H1 (cell line): ENCODE measurements at regions not wholly inside any gene's neighbourhood (a gene's known extent, or its start where the extent isn't known, plus 50 kb on each side); places are given as distances from the start of the nearest gene placed in this dataset.

Experiments used
- ASH2L ChIP-seq: fragments of 200-600, 300-600 bp; sonication (generic); IDR thresholded peaks from one replicate; pipeline ENCODE4 v1.7.1; 2017; ENCODE audit warnings: low read length
- ATF2 ChIP-seq: IDR thresholded peaks from 2 replicates; pipeline ENCODE4 v1.6.1; 2012; ENCODE audit warnings: low read length, inconsistent platforms
- BRCA1 ChIP-seq: IDR thresholded peaks from 2 replicates; pipeline ENCODE4 v1.6.1; 2012; ENCODE audit warnings: low read depth, low read length, improper control_type of control experiment
- CBX8 ChIP-seq: fragments of 300-800, 300-1000 bp; sonication (generic); IDR thresholded peaks from 2 replicates; pipeline ENCODE4 v1.7.1; 2016; ENCODE audit warnings: low read depth, low read length, borderline replicate concordance
- CHD2 ChIP-seq: IDR thresholded peaks from 2 replicates; pipeline ENCODE4 v1.6.1; 2012; ENCODE audit warnings: low read length, improper control_type of control experiment
- CREB1 ChIP-seq: IDR thresholded peaks from 2 replicates; pipeline ENCODE4 v1.6.1; 2012; ENCODE audit warnings: inconsistent platforms
- EGR1 ChIP-seq: IDR thresholded peaks from 2 replicates; pipeline ENCODE4 v1.6.1; 2011; ENCODE audit warnings: low read depth, low read length, borderline replicate concordance
- HDAC2 ChIP-seq, 2 experiments: fragments of 300-600 bp in 1 of 2; sonication (generic) in 1 of 2; IDR thresholded peaks; 2 replicates each; pipeline ENCODE4 v1.6.1; 2011 to 2012; ENCODE audit warnings: low read depth in 2 of 2, low read length in 2 of 2, mild to moderate bottlenecking in 2 of 2, moderate library complexity in 2 of 2, borderline replicate concordance in 1 of 2, inconsistent platforms in 1 of 2
- HDAC6 ChIP-seq: IDR thresholded peaks from one replicate; pipeline ENCODE4 v1.7.1; 2012; ENCODE audit warnings: low read depth, mild to moderate bottlenecking, inconsistent platforms, low read length, moderate library complexity
- JUND ChIP-seq: IDR thresholded peaks from 2 replicates; pipeline ENCODE4 v1.6.1; 2011; ENCODE audit warnings: mild to moderate bottlenecking, improper control_type of control experiment, low read length
- MAX ChIP-seq: IDR thresholded peaks from 2 replicates; pipeline ENCODE4 v1.6.1; 2012; ENCODE audit warnings: inconsistent platforms
- NANOG ChIP-seq: IDR thresholded peaks from 2 replicates; pipeline ENCODE4 v1.6.1; 2011; ENCODE audit warnings: low read length, low read depth, mild to moderate bottlenecking, inconsistent platforms; ENCODE audit not compliant: insufficient read depth, poor library complexity, severe bottlenecking
- POU5F1 ChIP-seq: IDR thresholded peaks from 2 replicates; pipeline ENCODE4 v1.6.1; 2011; ENCODE audit warnings: low read depth, mild to moderate bottlenecking, low read length, moderate library complexity
- RBBP5 ChIP-seq: IDR thresholded peaks from 2 replicates; pipeline ENCODE4 v1.7.1; 2012; ENCODE audit warnings: low read depth, mild to moderate bottlenecking, inconsistent platforms, low read length, moderate library complexity, borderline replicate concordance
- RFX5 ChIP-seq: IDR thresholded peaks from 2 replicates; pipeline ENCODE4 v1.6.1; 2011; ENCODE audit warnings: low read depth, low read length, improper control_type of control experiment, borderline replicate concordance
- RNF2 ChIP-seq: fragments of 200-900, 300-1000 bp; sonication (generic); IDR thresholded peaks from 2 replicates; pipeline ENCODE4 v1.7.1; 2016; ENCODE audit warnings: borderline replicate concordance, low read depth, mild to moderate bottlenecking, antibody characterized with exemption, low read length; ENCODE audit not compliant: poor library complexity, severe bottlenecking; ENCODE audit errors: missing control alignments
- SIN3A ChIP-seq, 2 experiments: IDR thresholded peaks in 1 of 2; conservative IDR thresholded peaks in 1 of 2; 2 replicates each; pipeline ENCODE4 v1.6.1; 2011 to 2012; ENCODE audit warnings: low read length in 2 of 2, improper control_type of control experiment in 1 of 2, low read depth in 1 of 2, mild to moderate bottlenecking in 1 of 2
- SIX5 ChIP-seq: IDR thresholded peaks from 2 replicates; pipeline ENCODE4 v1.6.1; 2011; ENCODE audit warnings: mild to moderate bottlenecking, low read depth, low read length
- SP2 ChIP-seq: IDR thresholded peaks from 2 replicates; pipeline ENCODE4 v1.6.1; 2012; ENCODE audit warnings: mild to moderate bottlenecking, low read length, inconsistent platforms
- ZNF274 ChIP-seq: IDR thresholded peaks from 2 replicates; pipeline ENCODE4 v1.7.0; 2012; ENCODE audit warnings: low read length, borderline replicate concordance; ENCODE audit errors: extremely low read depth

GRCh38 chr5:126368239-126368812 is 54.9 kb upstream of the GRAMD2B start (continued):
- TF ChIP-seq NANOG (no peak), RBBP5 (peak; percentile 64; the same call in 1 of the 2 replicates), HDAC6 (no peak), SIX5 (no peak), SP2 (no peak), RFX5 (no peak), SIN3A (conservative IDR thresholded peaks at IDR 0.05 in 1 of 2, IDR thresholded peaks at IDR 0.05 in 1 of 2; ENCODE audit: low read depth in 1 of 2, low read length in 2 of 2) (0 out of 4 replicates have a peak, but pooled peaks of 1 of the 2 experiments have one; percentile 23), HDAC2 (IDR thresholded peaks at IDR 0.05; ENCODE audit: borderline replicate concordance in 1 of 2, low read depth in 2 of 2, low read length in 2 of 2) (no peak), RNF2 (no peak), ZNF274 (no peak), EGR1 (no peak), ATF2 (no peak), POU5F1 (no peak), JUND (no peak), BRCA1 (no peak), MAX (no peak), CHD2 (no peak), CBX8 (no peak), CREB1 (no peak), ASH2L (peak; percentile 64)
